H1 (cell line): ENCODE measurements at regions not wholly inside any gene's neighbourhood (a gene's known extent, or its start where the extent isn't known, plus 50 kb on each side); places are given as distances from the start of the nearest gene placed in this dataset.

Source experiments
- CTCF ChIA-PET: fragments of 300-600 bp; sonication (Branson Sonifier 250); formaldehyde crosslinking; loops from one replicate; lab custom pipeline; 2021; ENCODE audit not compliant: partially characterized antibody; lab: Charles Lee
- POLR2A ChIA-PET: fragments of 300-600 bp; sonication (Branson Sonifier 250); formaldehyde crosslinking; loops from one replicate; lab custom pipeline; 2021; ENCODE audit warnings: inconsistent platforms; ENCODE audit not compliant: partially characterized antibody; lab: Charles Lee
- DNase-seq, 2 experiments: peaks; one replicate each; pipeline versions ENCODE4 v3.0.0 to v3.0.0-alpha.2; 2010 to 2022; ENCODE audit warnings: low spot score in 2 of 2, low read depth in 1 of 2, mixed read lengths in 1 of 2
- FAIRE-seq: peaks from 2 replicates; lab custom pipeline; 2011; peaks lifted over from hg19 to GRCh38; lab: Jason Lieb, UNC
- H2AFZ ChIP-seq: 2 replicates; pipeline ENCODE4 v1.8.1; 2012; ENCODE audit warnings: low read length, inconsistent platforms
- H2AK5ac ChIP-seq: 2 replicates; pipeline ENCODE4 v1.6.1; 2013; ENCODE audit warnings: low read depth, low read length
- H2BK120ac ChIP-seq: replicated peaks from 2 replicates; pipeline ENCODE3; 2013; ENCODE audit warnings: low read depth, low read length, inconsistent platforms
- H2BK12ac ChIP-seq: 2 replicates; pipeline ENCODE4 v1.6.1; 2013; ENCODE audit warnings: low read depth, low read length
- H2BK15ac ChIP-seq: 2 replicates; pipeline ENCODE4 v1.6.1; 2013; ENCODE audit warnings: low read length
- H2BK20ac ChIP-seq: 2 replicates; pipeline ENCODE4 v1.6.1; 2013; ENCODE audit warnings: low read length
- H2BK5ac ChIP-seq: 2 replicates; pipeline ENCODE4 v1.6.1; 2013; ENCODE audit warnings: low read depth, low read length
- H3K14ac ChIP-seq: 2 replicates; pipeline ENCODE4 v1.6.1; 2013; ENCODE audit warnings: inconsistent platforms; ENCODE audit not compliant: insufficient read length
- H3K18ac ChIP-seq: 2 replicates; pipeline ENCODE4 v1.6.1; 2013; ENCODE audit warnings: low read length; ENCODE audit errors: extremely low read depth
- H3K23ac ChIP-seq: 2 replicates; pipeline ENCODE4 v1.6.1; 2013; ENCODE audit warnings: inconsistent platforms; ENCODE audit not compliant: insufficient read length
- H3K23me2 ChIP-seq: 2 replicates; pipeline ENCODE4 v1.6.1; 2013; ENCODE audit warnings: low read depth, low read length
- H3K27ac ChIP-seq: 2 replicates; pipeline ENCODE4 v1.6.1; 2011; ENCODE audit warnings: low read depth, low read length, inconsistent platforms
- H3K27me3 ChIP-seq, 4 experiments: replicated peaks in 1 of 4; 1 replicate in 1 of 4; 2 replicates in 3 of 4; pipeline versions ENCODE4 v1.6.1 to v1.8.1; 2011 to 2013; ENCODE audit warnings: low read length in 3 of 4, mild to moderate bottlenecking in 3 of 4, inconsistent platforms in 2 of 4, mixed read lengths in 2 of 4, moderate library complexity in 1 of 4; ENCODE audit not compliant: control insufficient read depth in 3 of 4, insufficient read depth in 3 of 4; ENCODE audit errors: extremely low read depth in 1 of 4
- H3K36me3 ChIP-seq, 4 experiments: 2 replicates each; pipeline versions ENCODE4 v1.6.1 to v1.8.1; 2011 to 2013; ENCODE audit warnings: mild to moderate bottlenecking in 4 of 4, low read length in 3 of 4, moderate library complexity in 2 of 4, control low read depth in 1 of 4, inconsistent platforms in 1 of 4; ENCODE audit not compliant: insufficient read depth in 4 of 4, control insufficient read depth in 2 of 4
- H3K4ac ChIP-seq: replicated peaks from 2 replicates; pipeline ENCODE3; 2013; ENCODE audit warnings: low read length, low read depth, mixed read lengths, inconsistent platforms; ENCODE audit not compliant: insufficient read length
- H3K4me1 ChIP-seq, 4 experiments: replicated peaks in 1 of 4; 1 replicate in 1 of 4; 2 replicates in 3 of 4; pipeline versions ENCODE4 v1.6.1 to v1.8.1; 2011 to 2013; ENCODE audit warnings: low read length in 3 of 4, inconsistent platforms in 2 of 4, mixed read lengths in 1 of 4; ENCODE audit not compliant: insufficient read depth in 4 of 4, control insufficient read depth in 3 of 4
- H3K4me2 ChIP-seq, 2 experiments: 2 replicates each; pipeline versions ENCODE4 v1.6.1 to v1.8.1; 2011 to 2013; ENCODE audit warnings: low read depth in 2 of 2, low read length in 2 of 2, control low read depth in 1 of 2, inconsistent platforms in 1 of 2, mild to moderate bottlenecking in 1 of 2; ENCODE audit not compliant: insufficient read depth in 1 of 2
- H3K4me3 ChIP-seq, 4 experiments: fragments of 200-600, 300-600 bp in 1 of 4; sonication (generic), shearing (Covaris generic), sonication (Bioruptor Twin) in 1 of 4; 2 replicates each; pipeline versions ENCODE4 v1.5.1 to v1.8.1; 2011 to 2016; ENCODE audit warnings: low read length in 4 of 4, low read depth in 3 of 4, control low read depth in 2 of 4, inconsistent platforms in 2 of 4, mild to moderate bottlenecking in 2 of 4, mixed read lengths in 1 of 4, moderate library complexity in 1 of 4; ENCODE audit not compliant: insufficient read depth in 2 of 4; ENCODE audit errors: extremely low read depth in 1 of 4
- H3K56ac ChIP-seq: replicated peaks from 2 replicates; pipeline ENCODE3; 2013; ENCODE audit warnings: low read depth, mild to moderate bottlenecking, mixed read lengths, low read length, inconsistent platforms; ENCODE audit not compliant: insufficient read length
- H3K79me1 ChIP-seq: 2 replicates; pipeline ENCODE4 v1.6.1; 2013; ENCODE audit warnings: low read depth, low read length, control low read depth
- H3K79me2 ChIP-seq, 2 experiments: 2 replicates each; pipeline versions ENCODE4 v1.6.1 to v1.8.1; 2012 to 2013; ENCODE audit warnings: low read length in 2 of 2, mild to moderate bottlenecking in 2 of 2, inconsistent platforms in 1 of 2; ENCODE audit not compliant: insufficient read depth in 2 of 2, control insufficient read depth in 1 of 2
- H3K9ac ChIP-seq, 4 experiments: replicated peaks in 1 of 4; 1 replicate in 1 of 4; 2 replicates in 3 of 4; pipeline versions ENCODE4 v1.6.1 to v1.8.1; 2011 to 2013; ENCODE audit warnings: low read depth in 3 of 4, low read length in 3 of 4, control low read depth in 2 of 4, mild to moderate bottlenecking in 2 of 4, moderate library complexity in 2 of 4, inconsistent platforms in 1 of 4; ENCODE audit errors: extremely low read depth in 1 of 4
- H3K9me3 ChIP-seq, 2 experiments: 2 replicates each; pipeline versions ENCODE4 v1.6.1 to v1.8.1; 2012 to 2013; ENCODE audit warnings: mild to moderate bottlenecking in 2 of 2, moderate library complexity in 2 of 2, control low read depth in 1 of 2, inconsistent platforms in 1 of 2, low read depth in 1 of 2, low read length in 1 of 2, mixed read lengths in 1 of 2; ENCODE audit not compliant: insufficient read depth in 2 of 2
- H4K20me1 ChIP-seq, 2 experiments: replicated peaks in 1 of 2; 2 replicates each; pipeline versions ENCODE3 to v1.8.1; 2011 to 2013; ENCODE audit warnings: inconsistent platforms in 2 of 2, low read length in 2 of 2, mild to moderate bottlenecking in 1 of 2; ENCODE audit not compliant: insufficient read depth in 2 of 2, control insufficient read depth in 1 of 2
- H4K5ac ChIP-seq: 2 replicates; pipeline ENCODE4 v1.6.1; 2013; ENCODE audit warnings: low read length, low read depth, mixed read lengths, inconsistent platforms; ENCODE audit not compliant: insufficient read length
- H4K8ac ChIP-seq: 2 replicates; pipeline ENCODE4 v1.8.0; 2013; ENCODE audit warnings: mild to moderate bottlenecking, moderate library complexity, low read length, inconsistent platforms; ENCODE audit not compliant: insufficient read depth; ENCODE audit errors: extremely low read depth
- H4K91ac ChIP-seq: replicated peaks from 2 replicates; pipeline ENCODE3; 2013; ENCODE audit warnings: low read length, mixed read lengths, inconsistent platforms; ENCODE audit not compliant: insufficient read length
- E2F6 ChIP-seq: IDR thresholded peaks from 2 replicates; pipeline ENCODE4 v1.6.1; 2012; ENCODE audit warnings: inconsistent platforms
- MAX ChIP-seq: IDR thresholded peaks from 2 replicates; pipeline ENCODE4 v1.6.1; 2012; ENCODE audit warnings: inconsistent platforms
- NRF1 ChIP-seq: IDR thresholded peaks from 2 replicates; pipeline ENCODE4 v1.6.1; 2011; ENCODE audit warnings: mild to moderate bottlenecking, low read depth, low read length, improper control_type of control experiment
- PHF8 ChIP-seq: fragments of 200-600 bp; sonication (generic); conservative IDR thresholded peaks from 2 replicates; pipeline ENCODE4 v1.7.1; 2012; ENCODE audit warnings: low read depth, mild to moderate bottlenecking, inconsistent platforms, low read length, moderate library complexity
- RAD21 ChIP-seq, 2 experiments: IDR thresholded peaks in 1 of 2; conservative IDR thresholded peaks in 1 of 2; 2 replicates each; pipeline ENCODE4 v1.6.1; 2011; ENCODE audit warnings: low read depth in 2 of 2, low read length in 2 of 2, improper control_type of control experiment in 1 of 2, inconsistent platforms in 1 of 2, mild to moderate bottlenecking in 1 of 2, moderate library complexity in 1 of 2
- RFX5 ChIP-seq: IDR thresholded peaks from 2 replicates; pipeline ENCODE4 v1.6.1; 2011; ENCODE audit warnings: low read depth, low read length, improper control_type of control experiment, borderline replicate concordance
- TAF1 ChIP-seq: IDR thresholded peaks from 2 replicates; pipeline ENCODE4 v1.6.1; 2011; ENCODE audit warnings: mild to moderate bottlenecking, low read depth, low read length
- USF2 ChIP-seq: IDR thresholded peaks from 2 replicates; pipeline ENCODE4 v1.6.1; 2011; ENCODE audit warnings: low read length, improper control_type of control experiment
- YY1 ChIP-seq: IDR thresholded peaks from 2 replicates; pipeline ENCODE4 v1.6.1; 2011; ENCODE audit warnings: low read depth, mild to moderate bottlenecking, low read length
- WGBS, 2 experiments: shearing (Covaris generic) in 1 of 2; methylation state at CpG; one replicate each; pipeline versions ENCODE4 v1.1.6 to v1.1.7; 2013 to 2015; ENCODE audit warnings: low lambda C conversion rate in 2 of 2, mixed read lengths in 2 of 2, inconsistent platforms in 1 of 2, low coverage in 1 of 2, missing lambda C conversion rate in 1 of 2; ENCODE audit not compliant: insufficient replicate concordance in 2 of 2, insufficient coverage in 1 of 2, insufficient read length in 1 of 2; ENCODE audit errors: extremely low coverage in 1 of 2, missing lambda C conversion rate in 1 of 2; 5-methylcytosine and 5-hydroxymethylcytosine counted together

GRCh38 chr21:14766241-14766640, 220.1 kb upstream of the SAMSN1 start:
- ChIA-PET POLR2A (no interaction called here), CTCF (interaction anchor here (0.7 to 1.6 kb wide), 6 partner anchors 9 to 504 kb away, joined by 3 to 5 read pairs (median 4); no protein-coding TSS in a partner anchor)
- no peak overlapping the region for H3K4me3 ChIP-seq
- H4K20me1 ChIP-seq = no peaks in the 10 kb centered on the region
- no peak overlapping the region for H3K14ac ChIP-seq
- H3K56ac ChIP-seq = no peak overlapping the region
- no peak overlapping the region for H2AK5ac ChIP-seq
- H4K91ac ChIP-seq = no peak overlapping the region
- no peaks in the 10 kb centered on the region for H3K36me3 ChIP-seq
- no peak overlapping the region for H3K27ac ChIP-seq
- no peak overlapping the region for H3K4ac ChIP-seq
- no peaks in the 10 kb centered on the region for H3K79me1 ChIP-seq
- H3K4me1 ChIP-seq = no peaks in the 10 kb centered on the region
- H3K27me3 ChIP-seq = no peaks in the 10 kb centered on the region
- H3K9ac ChIP-seq = no peak overlapping the region
- H4K8ac ChIP-seq = no peak overlapping the region
- FAIRE-seq (no peak), DNase-seq (peak; percentile 7 to 48)
- H2BK120ac ChIP-seq = no peak overlapping the region
- no peak overlapping the region for H2BK12ac ChIP-seq
- no peaks in the 10 kb centered on the region; the same call in 1 of the 2 replicates for H3K23me2 ChIP-seq
- H3K9me3 ChIP-seq = no peaks in the 10 kb centered on the region
- no peak overlapping the region for H2BK20ac ChIP-seq
- H3K79me2 ChIP-seq = no peaks in the 10 kb centered on the region
- H2BK15ac ChIP-seq = no peak overlapping the region
- no peak overlapping the region for H4K5ac ChIP-seq
- no peak overlapping the region for H3K18ac ChIP-seq
- 89% methylated on average over 5 of the region's 5 CpGs; no CpG with 5 or more reads in 1 of the 2 experiments for WGBS, 2 experiments
- no peak overlapping the region for H2BK5ac ChIP-seq
- no peak overlapping the region for H3K4me2 ChIP-seq
- no peak overlapping the region for H2AFZ ChIP-seq
- no peak overlapping the region for H3K23ac ChIP-seq
- TF ChIP-seq NRF1 (no peak), USF2 (no peak), PHF8 (no peak), E2F6 (peak; percentile 70), YY1 (peak; percentile 89), RFX5 (no peak), MAX (peak; percentile 85), RAD21 (IDR thresholded peaks at IDR 0.05 in 1 of 2, conservative IDR thresholded peaks at IDR 0.05 in 1 of 2; ENCODE audit: low read depth in 2 of 2, low read length in 2 of 2) (peak; percentile 62 to 72), TAF1 (no peak)
